Right atrium auricular region (tissue), 2 donors: ENCODE measurements at regions not wholly inside any gene's neighbourhood (a gene's known extent, or its start where the extent isn't known, plus 50 kb on each side); places are given as distances from the start of the nearest gene placed in this dataset.
"Not testable (repeated sequence)": the region's sequence is repeated elsewhere in the genome, so short reads cannot be mapped to it uniquely, and the experiment has no call there.

Source experiments
- DNase-seq: peaks from one replicate; pipeline ENCODE4 v3.0.0-alpha.2; 2019; ENCODE audit warnings: low spot score
- H3K27ac ChIP-seq, 2 donors: fragments of 200-600 bp; sonication (generic); 1 replicate in 1 of 2; 2 replicates in 1 of 2; pipeline ENCODE4 v1.5.1; 2016 to 2019
- H3K27me3 ChIP-seq, 2 donors: fragments of 200-600 bp; sonication (generic); one replicate each; pipeline versions ENCODE4 v1.5.1 to v1.6.0; 2017 to 2019
- H3K36me3 ChIP-seq: fragments of 200-600 bp; sonication (generic); one replicate; pipeline ENCODE4 v1.5.1; 2016
- H3K4me1 ChIP-seq, 2 donors: fragments of 200-600 bp; sonication (generic); one replicate each; pipeline versions ENCODE4 v1.5.1 to v1.6.0; 2017 to 2019
- H3K4me3 ChIP-seq, 2 donors: fragments of 200-600 bp; sonication (generic); 1 replicate in 1 of 2; 2 replicates in 1 of 2; pipeline ENCODE4 v1.5.1; 2017 to 2019; ENCODE audit warnings: mild to moderate bottlenecking in 1 of 2, moderate library complexity in 1 of 2
- H3K9me3 ChIP-seq, 2 donors: fragments of 200-600 bp; sonication (generic); one replicate each; pipeline ENCODE4 v1.5.1; 2019
- CTCF ChIP-seq, 2 donors: fragments of 200-600 bp; sonication (generic); IDR thresholded peaks; one replicate each; pipeline ENCODE4 v1.5.1; 2019; ENCODE audit warnings: antibody characterized with exemption in 2 of 2

- Histone ChIP-seq H3K9me3 (no peaks in the 10 kb centered on the region), H3K36me3 (no peaks in the 10 kb centered on the region), H3K27ac (no peak overlapping the region), H3K4me3 (no peak overlapping the region), H3K27me3 (no peaks in the 10 kb centered on the region), H3K4me1 (no peaks in the 10 kb centered on the region)
- TF ChIP-seq CTCF (IDR thresholded peaks at IDR 0.05), result no peak
- DNase-seq, result no peak
These were observed 414.8 kb upstream of the STXBP6 start for GRCh38 chr14:25464772-25465171.

- H3K4me3 ChIP-seq, result no peak overlapping the region
- TF ChIP-seq CTCF (IDR thresholded peaks at IDR 0.05), result no peak
- H3K4me1 ChIP-seq, result no peaks in the 10 kb centered on the region
- DNase-seq, result no peak
- no peaks in the 10 kb centered on the region for H3K36me3 ChIP-seq
- no peaks in the 10 kb centered on the region for H3K9me3 ChIP-seq
- H3K27ac ChIP-seq, result no peak overlapping the region
- no peaks in the 10 kb centered on the region for H3K27me3 ChIP-seq
These were observed 414.1 kb upstream of the STXBP6 start for GRCh38 chr14:25464078-25464477.

- H3K4me1 ChIP-seq, result no peaks in the 10 kb centered on the region
- TF ChIP-seq CTCF (IDR thresholded peaks at IDR 0.05), result no peak
- H3K27me3 ChIP-seq, result no peaks in the 10 kb centered on the region
- no peaks in the 10 kb centered on the region for H3K9me3 ChIP-seq
- no peaks in the 10 kb centered on the region for H3K36me3 ChIP-seq
- DNase-seq, result no peak
- no peak overlapping the region for H3K27ac ChIP-seq
- no peak overlapping the region for H3K4me3 ChIP-seq
These were observed 413.5 kb upstream of the STXBP6 start for GRCh38 chr14:25463480-25463879.

- Histone ChIP-seq H3K36me3 (no peaks in the 10 kb centered on the region), H3K27me3 (no peaks in the 10 kb centered on the region), H3K4me1 (no peaks in the 10 kb centered on the region), H3K4me3 (no peak overlapping the region), H3K27ac (no peak overlapping the region), H3K9me3 (no peaks in the 10 kb centered on the region)
- no peak for DNase-seq
- TF ChIP-seq CTCF (IDR thresholded peaks at IDR 0.05), result no peak
These were observed 411.8 kb upstream of the STXBP6 start for GRCh38 chr14:25461780-25462179.

GRCh38 chr14:25444381-25444780 is 394.4 kb upstream of the STXBP6 start:
- no peak for DNase-seq
- Histone ChIP-seq H3K4me3 (no peak overlapping the region), H3K4me1 (no peaks in the 10 kb centered on the region), H3K9me3 (no peaks in the 10 kb centered on the region), H3K27me3 (no peaks in the 10 kb centered on the region), H3K36me3 (no peaks in the 10 kb centered on the region), H3K27ac (no peak overlapping the region)
- TF ChIP-seq CTCF (IDR thresholded peaks at IDR 0.05), result no peak

GRCh38 chr14:25440382-25440781 is 390.4 kb upstream of the STXBP6 start:
- not testable (repeated sequence) for H3K27me3 ChIP-seq, H3K9me3 ChIP-seq, H3K36me3 ChIP-seq, DNase-seq, H3K4me3 ChIP-seq, H3K27ac ChIP-seq, H3K4me1 ChIP-seq
